Left colon (tissue), 2 donors: ENCODE measurements at regions not wholly inside any gene's neighbourhood (a gene's known extent, or its start where the extent isn't known, plus 50 kb on each side); places are given as distances from the start of the nearest gene placed in this dataset.

Source experiments
- ATAC-seq: fragments of 200-7000 bp; cut with Tn5 transposase; one replicate; pipeline ENCODE4 v1.9.1; 2020; ENCODE audit warnings: mild to moderate bottlenecking, moderate library complexity
- DNase-seq, 2 donors: peaks; one replicate each; pipeline ENCODE4 v3.0.0-alpha.2; 2020
- intact Hi-C, 2 donors: fragments of 100-400 bp; cut with DNase I in 1 of 2; cut with micrococcal nuclease in 1 of 2; formaldehyde crosslinking; loops; one replicate each; pipeline versions ENCODE4 v1.11.2 to v1.14.0; 2022; cut with DNase I, micrococcal nuclease
- donor health status: DM: no; HTN: no; CAD: no.
- donor health status: DM: yes; HTN: yes; CAD: no.

GRCh38 chr6:134469702-134470456 is 152.0 kb upstream of the SGK1 start:
- ATAC-seq (no peak), DNase-seq (no peak)
- intact Hi-C loops, result no loop called here

- no peak for DNase-seq
- ATAC-seq, result no peak
- intact Hi-C loops, result no loop called here
Measured at GRCh38 chr6:134468633-134469032, 150.7 kb upstream of the SGK1 start.

- no peak for ATAC-seq
- intact Hi-C loops, result no loop called here
- no peak for DNase-seq
Measured at GRCh38 chr6:134467620-134468019, 149.7 kb upstream of the SGK1 start.

- no peak for DNase-seq
- intact Hi-C loops, result no loop called here
- no peak for ATAC-seq
Measured at GRCh38 chr6:134466771-134467525, 149.0 kb upstream of the SGK1 start.

- DNase-seq, result no peak
- ATAC-seq, result peak; percentile 39
- intact Hi-C loops, result no loop called here
Measured at GRCh38 chr6:134464690-134465411, 146.9 kb upstream of the SGK1 start.

GRCh38 chr6:134458857-134459657 is 141.1 kb upstream of the SGK1 start:
- ATAC-seq (no peak), DNase-seq (no peak)
- intact Hi-C loops, result no loop called here

- ATAC-seq (no peak), DNase-seq (no peak)
- intact Hi-C loops, result no loop called here
Measured at GRCh38 chr6:134457941-134458340, 140.0 kb upstream of the SGK1 start.

GRCh38 chr6:134456226-134456625 is 138.3 kb upstream of the SGK1 start:
- DNase-seq, result no peak
- no peak for ATAC-seq
- intact Hi-C loops, result no loop called here

- no peak for DNase-seq
- no peak for ATAC-seq
- intact Hi-C loops, result no loop called here
Measured at GRCh38 chr6:134455319-134455718, 137.4 kb upstream of the SGK1 start.

GRCh38 chr6:134454794-134455193 is 136.9 kb upstream of the SGK1 start:
- intact Hi-C loops, result no loop called here
- DNase-seq, result no peak
- ATAC-seq, result no peak

GRCh38 chr6:134453792-134454510 is 136.0 kb upstream of the SGK1 start:
- intact Hi-C loops, result no loop called here
- DNase-seq (no peak), ATAC-seq (no peak)

GRCh38 chr6:134452906-134453305 is 135.0 kb upstream of the SGK1 start:
- ATAC-seq (no peak), DNase-seq (no peak)
- intact Hi-C loops, result no loop called here

- DNase-seq (no peak), ATAC-seq (no peak)
- intact Hi-C loops, result no loop called here
Measured at GRCh38 chr6:134451529-134451928, 133.6 kb upstream of the SGK1 start.

GRCh38 chr6:134449781-134450180 is 131.9 kb upstream of the SGK1 start:
- no peak for ATAC-seq
- intact Hi-C loops, result no loop called here
- no peak for DNase-seq

GRCh38 chr6:134449004-134449403 is 131.1 kb upstream of the SGK1 start:
- no peak for DNase-seq
- intact Hi-C loops, result no loop called here
- no peak for ATAC-seq

- DNase-seq (no peak), ATAC-seq (no peak)
- intact Hi-C loops, result no loop called here
Measured at GRCh38 chr6:134447883-134448387, 130.0 kb upstream of the SGK1 start.

GRCh38 chr6:134447423-134447822 is 129.5 kb upstream of the SGK1 start:
- intact Hi-C loops, result no loop called here
- DNase-seq (no peak), ATAC-seq (no peak)

- DNase-seq (no peak), ATAC-seq (no peak)
- intact Hi-C loops, result no loop called here
Measured at GRCh38 chr6:134446896-134447295, 129.0 kb upstream of the SGK1 start.
